ENCODE measurements at regions not wholly inside any gene's neighbourhood (a gene's known extent, or its start where the extent isn't known, plus 50 kb on each side); places are given as distances from the start of the nearest gene placed in this dataset.

- TF ChIP-seq, protein P1, sequence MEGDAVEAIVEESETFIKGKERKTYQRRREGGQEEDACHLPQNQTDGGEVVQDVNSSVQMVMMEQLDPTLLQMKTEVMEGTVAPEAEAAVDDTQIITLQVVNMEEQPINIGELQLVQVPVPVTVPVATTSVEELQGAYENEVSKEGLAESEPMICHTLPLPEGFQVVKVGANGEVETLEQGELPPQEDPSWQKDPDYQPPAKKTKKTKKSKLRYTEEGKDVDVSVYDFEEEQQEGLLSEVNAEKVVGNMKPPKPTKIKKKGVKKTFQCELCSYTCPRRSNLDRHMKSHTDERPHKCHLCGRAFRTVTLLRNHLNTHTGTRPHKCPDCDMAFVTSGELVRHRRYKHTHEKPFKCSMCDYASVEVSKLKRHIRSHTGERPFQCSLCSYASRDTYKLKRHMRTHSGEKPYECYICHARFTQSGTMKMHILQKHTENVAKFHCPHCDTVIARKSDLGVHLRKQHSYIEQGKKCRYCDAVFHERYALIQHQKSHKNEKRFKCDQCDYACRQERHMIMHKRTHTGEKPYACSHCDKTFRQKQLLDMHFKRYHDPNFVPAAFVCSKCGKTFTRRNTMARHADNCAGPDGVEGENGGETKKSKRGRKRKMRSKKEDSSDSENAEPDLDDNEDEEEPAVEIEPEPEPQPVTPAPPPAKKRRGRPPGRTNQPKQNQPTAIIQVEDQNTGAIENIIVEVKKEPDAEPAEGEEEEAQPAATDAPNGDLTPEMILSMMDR (IDR thresholded peaks at IDR 0.05; ENCODE audit: extremely low read depth in 1 of 2, insufficient read depth in 1 of 2, low read depth in 1 of 2, low read length in 2 of 2), result no peak
- TF ChIP-seq POLR2A (IDR thresholded peaks at IDR 0.05; ENCODE audit: low read depth, low read length) (no peak), EZH2 (IDR thresholded peaks at IDR 0.05; ENCODE audit: borderline replicate concordance, low read depth, low read length, severe bottlenecking) (no peak), POLR2AphosphoS5 (IDR thresholded peaks at IDR 0.05; ENCODE audit: insufficient read depth, low read depth, low read length) (no peak), MAX (IDR thresholded peaks at IDR 0.05; ENCODE audit: insufficient read depth, insufficient read length) (no peak), MYC (IDR thresholded peaks at IDR 0.05; ENCODE audit: low read depth, low read length) (no peak), JUN (IDR thresholded peaks at IDR 0.05; ENCODE audit: borderline replicate concordance, insufficient read depth, insufficient read length, low read depth) (no peak), GATA2 (IDR thresholded peaks at IDR 0.05; ENCODE audit: insufficient read depth, insufficient read length, low read depth, low read length) (no peak), FOS (IDR thresholded peaks at IDR 0.05; ENCODE audit: borderline replicate concordance, insufficient read depth, low read length) (no peak)
Observed at GRCh38 chr5:110013017-110013416, 323.3 kb downstream of the MAN2A1 start.

All from endothelial cell of umbilical vein (primary cell).